ENCODE measurements at regions not wholly inside any gene's neighbourhood (a gene's known extent, or its start where the extent isn't known, plus 50 kb on each side); places are given as distances from the start of the nearest gene placed in this dataset.

GRCh38 chr4:32826169-32826568 lies 2106.0 kb downstream of the PCDH7 start:
- DNase-seq (ENCODE audit: low read depth, low spot score) = peak; percentile 7
- TF ChIP-seq CTCF (IDR thresholded peaks at IDR 0.05; ENCODE audit: low read depth, low read length) = no peak
- no peak overlapping the region for H3K4me3 ChIP-seq (ENCODE audit: low read depth, low read length)
- in situ Hi-C loops (cut with HindIII; ENCODE audit: low sequenced_read_pairs) = no loop called here

GRCh38 chr4:32830160-32830559 lies 2110.0 kb downstream of the PCDH7 start:
- DNase-seq (ENCODE audit: low read depth, low spot score) = no peak
- no peak overlapping the region for H3K4me3 ChIP-seq (ENCODE audit: low read depth, low read length)
- in situ Hi-C loops (cut with HindIII; ENCODE audit: low sequenced_read_pairs) = no loop called here
- TF ChIP-seq CTCF (IDR thresholded peaks at IDR 0.05; ENCODE audit: low read depth, low read length) = no peak

- TF ChIP-seq CTCF (IDR thresholded peaks at IDR 0.05; ENCODE audit: low read depth, low read length) = no peak
- in situ Hi-C loops (cut with HindIII; ENCODE audit: low sequenced_read_pairs) = no loop called here
- DNase-seq (ENCODE audit: low read depth, low spot score) = no peak
- H3K4me3 ChIP-seq (ENCODE audit: low read depth, low read length) = no peak overlapping the region
Observed at GRCh38 chr4:32831104-32831503, 2110.9 kb downstream of the PCDH7 start.

GRCh38 chr4:32840461-32841189 lies 2120.5 kb downstream of the PCDH7 start:
- in situ Hi-C loops (cut with HindIII; ENCODE audit: low sequenced_read_pairs) = no loop called here
- no peak for TF ChIP-seq CTCF (IDR thresholded peaks at IDR 0.05; ENCODE audit: low read depth, low read length)
- no peak for DNase-seq (ENCODE audit: low read depth, low spot score)
- no peak overlapping the region for H3K4me3 ChIP-seq (ENCODE audit: low read depth, low read length)

- no peak for DNase-seq (ENCODE audit: low read depth, low spot score)
- no peak for TF ChIP-seq CTCF (IDR thresholded peaks at IDR 0.05; ENCODE audit: low read depth, low read length)
- H3K4me3 ChIP-seq (ENCODE audit: low read depth, low read length) = no peak overlapping the region
- in situ Hi-C loops (cut with HindIII; ENCODE audit: low sequenced_read_pairs) = no loop called here
Observed at GRCh38 chr4:32841217-32841616, 2121.0 kb downstream of the PCDH7 start.

DNA sequence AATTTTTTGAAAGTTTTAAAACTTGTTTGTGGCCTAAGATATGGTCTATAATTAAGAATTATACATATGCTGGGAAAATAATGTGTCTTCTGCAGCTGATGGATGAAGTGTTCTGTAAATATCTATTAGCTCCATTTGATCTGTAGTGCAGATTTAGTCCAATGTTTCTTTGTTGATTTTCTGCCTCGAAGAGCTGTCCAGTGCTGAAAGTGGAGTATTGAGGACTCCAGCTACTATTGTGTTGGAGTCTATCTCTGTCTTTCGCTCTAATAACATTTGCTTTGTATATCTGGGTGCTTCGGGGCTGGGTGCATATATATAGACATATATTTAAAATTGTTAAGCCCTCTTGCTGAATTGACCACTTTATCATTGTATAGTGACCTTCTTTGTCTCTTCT lies 2127.3 kb downstream of the PCDH7 start:
- in situ Hi-C loops (cut with HindIII; ENCODE audit: low sequenced_read_pairs) = no loop called here
- DNase-seq (ENCODE audit: low read depth, low spot score) = no peak

More for the DNA sequence above, 2127.3 kb downstream of the PCDH7 start:
- H3K4me3 ChIP-seq (ENCODE audit: low read depth, low read length) = no peak overlapping the region
- TF ChIP-seq CTCF (IDR thresholded peaks at IDR 0.05; ENCODE audit: low read depth, low read length) = no peak

Data from astrocyte of the spinal cord (primary cell).